H1 (cell line): ENCODE measurements at regions not wholly inside any gene's neighbourhood (a gene's known extent, or its start where the extent isn't known, plus 50 kb on each side); places are given as distances from the start of the nearest gene placed in this dataset.
A peak's percentile ranks its signal among the peaks of the same experiment; 100 is the strongest.

Experiments used
- CTCF ChIA-PET: fragments of 300-600 bp; sonication (Branson Sonifier 250); formaldehyde crosslinking; loops from one replicate; lab custom pipeline; 2021; ENCODE audit not compliant: partially characterized antibody; lab: Charles Lee
- POLR2A ChIA-PET: fragments of 300-600 bp; sonication (Branson Sonifier 250); formaldehyde crosslinking; loops from one replicate; lab custom pipeline; 2021; ENCODE audit warnings: inconsistent platforms; ENCODE audit not compliant: partially characterized antibody; lab: Charles Lee
- DNase-seq, 2 experiments: peaks; one replicate each; pipeline versions ENCODE4 v3.0.0 to v3.0.0-alpha.2; 2010 to 2022; ENCODE audit warnings: low spot score in 2 of 2, low read depth in 1 of 2, mixed read lengths in 1 of 2
- FAIRE-seq: peaks from 2 replicates; lab custom pipeline; 2011; peaks lifted over from hg19 to GRCh38; lab: Jason Lieb, UNC
- H2AFZ ChIP-seq: 2 replicates; pipeline ENCODE4 v1.8.1; 2012; ENCODE audit warnings: low read length, inconsistent platforms
- H2AK5ac ChIP-seq: 2 replicates; pipeline ENCODE4 v1.6.1; 2013; ENCODE audit warnings: low read depth, low read length
- H2BK120ac ChIP-seq: replicated peaks from 2 replicates; pipeline ENCODE3; 2013; ENCODE audit warnings: low read depth, low read length, inconsistent platforms
- H2BK12ac ChIP-seq: 2 replicates; pipeline ENCODE4 v1.6.1; 2013; ENCODE audit warnings: low read depth, low read length
- H2BK15ac ChIP-seq: 2 replicates; pipeline ENCODE4 v1.6.1; 2013; ENCODE audit warnings: low read length
- H2BK20ac ChIP-seq: 2 replicates; pipeline ENCODE4 v1.6.1; 2013; ENCODE audit warnings: low read length
- H2BK5ac ChIP-seq: 2 replicates; pipeline ENCODE4 v1.6.1; 2013; ENCODE audit warnings: low read depth, low read length
- H3K14ac ChIP-seq: 2 replicates; pipeline ENCODE4 v1.6.1; 2013; ENCODE audit warnings: inconsistent platforms; ENCODE audit not compliant: insufficient read length
- H3K18ac ChIP-seq: 2 replicates; pipeline ENCODE4 v1.6.1; 2013; ENCODE audit warnings: low read length; ENCODE audit errors: extremely low read depth
- H3K23ac ChIP-seq: 2 replicates; pipeline ENCODE4 v1.6.1; 2013; ENCODE audit warnings: inconsistent platforms; ENCODE audit not compliant: insufficient read length
- H3K23me2 ChIP-seq: 2 replicates; pipeline ENCODE4 v1.6.1; 2013; ENCODE audit warnings: low read depth, low read length
- H3K27ac ChIP-seq: 2 replicates; pipeline ENCODE4 v1.6.1; 2011; ENCODE audit warnings: low read depth, low read length, inconsistent platforms
- H3K27me3 ChIP-seq, 4 experiments: replicated peaks in 1 of 4; 1 replicate in 1 of 4; 2 replicates in 3 of 4; pipeline versions ENCODE4 v1.6.1 to v1.8.1; 2011 to 2013; ENCODE audit warnings: low read length in 3 of 4, mild to moderate bottlenecking in 3 of 4, inconsistent platforms in 2 of 4, mixed read lengths in 2 of 4, moderate library complexity in 1 of 4; ENCODE audit not compliant: control insufficient read depth in 3 of 4, insufficient read depth in 3 of 4; ENCODE audit errors: extremely low read depth in 1 of 4
- H3K36me3 ChIP-seq, 4 experiments: 2 replicates each; pipeline versions ENCODE4 v1.6.1 to v1.8.1; 2011 to 2013; ENCODE audit warnings: mild to moderate bottlenecking in 4 of 4, low read length in 3 of 4, moderate library complexity in 2 of 4, control low read depth in 1 of 4, inconsistent platforms in 1 of 4; ENCODE audit not compliant: insufficient read depth in 4 of 4, control insufficient read depth in 2 of 4
- H3K4ac ChIP-seq: replicated peaks from 2 replicates; pipeline ENCODE3; 2013; ENCODE audit warnings: low read length, low read depth, mixed read lengths, inconsistent platforms; ENCODE audit not compliant: insufficient read length
- H3K4me1 ChIP-seq, 4 experiments: replicated peaks in 1 of 4; 1 replicate in 1 of 4; 2 replicates in 3 of 4; pipeline versions ENCODE4 v1.6.1 to v1.8.1; 2011 to 2013; ENCODE audit warnings: low read length in 3 of 4, inconsistent platforms in 2 of 4, mixed read lengths in 1 of 4; ENCODE audit not compliant: insufficient read depth in 4 of 4, control insufficient read depth in 3 of 4
- H3K4me2 ChIP-seq, 2 experiments: 2 replicates each; pipeline versions ENCODE4 v1.6.1 to v1.8.1; 2011 to 2013; ENCODE audit warnings: low read depth in 2 of 2, low read length in 2 of 2, control low read depth in 1 of 2, inconsistent platforms in 1 of 2, mild to moderate bottlenecking in 1 of 2; ENCODE audit not compliant: insufficient read depth in 1 of 2
- H3K4me3 ChIP-seq, 4 experiments: fragments of 200-600, 300-600 bp in 1 of 4; sonication (generic), shearing (Covaris generic), sonication (Bioruptor Twin) in 1 of 4; 2 replicates each; pipeline versions ENCODE4 v1.5.1 to v1.8.1; 2011 to 2016; ENCODE audit warnings: low read length in 4 of 4, low read depth in 3 of 4, control low read depth in 2 of 4, inconsistent platforms in 2 of 4, mild to moderate bottlenecking in 2 of 4, mixed read lengths in 1 of 4, moderate library complexity in 1 of 4; ENCODE audit not compliant: insufficient read depth in 2 of 4; ENCODE audit errors: extremely low read depth in 1 of 4
- H3K56ac ChIP-seq: replicated peaks from 2 replicates; pipeline ENCODE3; 2013; ENCODE audit warnings: low read depth, mild to moderate bottlenecking, mixed read lengths, low read length, inconsistent platforms; ENCODE audit not compliant: insufficient read length
- H3K79me1 ChIP-seq: 2 replicates; pipeline ENCODE4 v1.6.1; 2013; ENCODE audit warnings: low read depth, low read length, control low read depth
- H3K79me2 ChIP-seq, 2 experiments: 2 replicates each; pipeline versions ENCODE4 v1.6.1 to v1.8.1; 2012 to 2013; ENCODE audit warnings: low read length in 2 of 2, mild to moderate bottlenecking in 2 of 2, inconsistent platforms in 1 of 2; ENCODE audit not compliant: insufficient read depth in 2 of 2, control insufficient read depth in 1 of 2
- H3K9ac ChIP-seq, 4 experiments: replicated peaks in 1 of 4; 1 replicate in 1 of 4; 2 replicates in 3 of 4; pipeline versions ENCODE4 v1.6.1 to v1.8.1; 2011 to 2013; ENCODE audit warnings: low read depth in 3 of 4, low read length in 3 of 4, control low read depth in 2 of 4, mild to moderate bottlenecking in 2 of 4, moderate library complexity in 2 of 4, inconsistent platforms in 1 of 4; ENCODE audit errors: extremely low read depth in 1 of 4
- H3K9me3 ChIP-seq, 2 experiments: 2 replicates each; pipeline versions ENCODE4 v1.6.1 to v1.8.1; 2012 to 2013; ENCODE audit warnings: mild to moderate bottlenecking in 2 of 2, moderate library complexity in 2 of 2, control low read depth in 1 of 2, inconsistent platforms in 1 of 2, low read depth in 1 of 2, low read length in 1 of 2, mixed read lengths in 1 of 2; ENCODE audit not compliant: insufficient read depth in 2 of 2
- H4K20me1 ChIP-seq, 2 experiments: replicated peaks in 1 of 2; 2 replicates each; pipeline versions ENCODE3 to v1.8.1; 2011 to 2013; ENCODE audit warnings: inconsistent platforms in 2 of 2, low read length in 2 of 2, mild to moderate bottlenecking in 1 of 2; ENCODE audit not compliant: insufficient read depth in 2 of 2, control insufficient read depth in 1 of 2
- H4K5ac ChIP-seq: 2 replicates; pipeline ENCODE4 v1.6.1; 2013; ENCODE audit warnings: low read length, low read depth, mixed read lengths, inconsistent platforms; ENCODE audit not compliant: insufficient read length
- H4K8ac ChIP-seq: 2 replicates; pipeline ENCODE4 v1.8.0; 2013; ENCODE audit warnings: mild to moderate bottlenecking, moderate library complexity, low read length, inconsistent platforms; ENCODE audit not compliant: insufficient read depth; ENCODE audit errors: extremely low read depth
- H4K91ac ChIP-seq: replicated peaks from 2 replicates; pipeline ENCODE3; 2013; ENCODE audit warnings: low read length, mixed read lengths, inconsistent platforms; ENCODE audit not compliant: insufficient read length
- POU5F1 ChIP-seq: IDR thresholded peaks from 2 replicates; pipeline ENCODE4 v1.6.1; 2011; ENCODE audit warnings: low read depth, mild to moderate bottlenecking, low read length, moderate library complexity
- TEAD4 ChIP-seq: IDR thresholded peaks from 2 replicates; pipeline ENCODE4 v1.6.1; 2012; ENCODE audit warnings: low read depth, low read length, inconsistent platforms, mixed read lengths
- WGBS, 2 experiments: shearing (Covaris generic) in 1 of 2; methylation state at CpG; one replicate each; pipeline versions ENCODE4 v1.1.6 to v1.1.7; 2013 to 2015; ENCODE audit warnings: low lambda C conversion rate in 2 of 2, mixed read lengths in 2 of 2, inconsistent platforms in 1 of 2, low coverage in 1 of 2, missing lambda C conversion rate in 1 of 2; ENCODE audit not compliant: insufficient replicate concordance in 2 of 2, insufficient coverage in 1 of 2, insufficient read length in 1 of 2; ENCODE audit errors: extremely low coverage in 1 of 2, missing lambda C conversion rate in 1 of 2; 5-methylcytosine and 5-hydroxymethylcytosine counted together

GRCh38 chr2:149733936-149734685, 146.5 kb upstream of the MMADHC start:
- 94% methylated on average over 3 of the region's 3 CpGs; no CpG with 5 or more reads in 1 of the 2 experiments for WGBS, 2 experiments
- no peak for TF ChIP-seq POU5F1
- peak; percentile 97 for TF ChIP-seq TEAD4

More at GRCh38 chr2:149733936-149734685, 146.5 kb upstream of the MMADHC start:
- Histone ChIP-seq H4K91ac (no peak overlapping the region), H2BK12ac (no peak overlapping the region), H2BK20ac (no peak overlapping the region), H3K4me1 (peaks cover 0 to 8% (median 0%) of the 10 kb centered on the region in 4 experiments; a peak in 1 of 7 replicates), H2BK5ac (no peak overlapping the region), H3K23ac (no peak overlapping the region), H3K14ac (no peak overlapping the region), H3K9ac (no peak overlapping the region), H2BK15ac (no peak overlapping the region), H2AFZ (no peak overlapping the region), H3K23me2 (no peaks in the 10 kb centered on the region), H3K4me3 (no peak overlapping the region), H2AK5ac (no peak overlapping the region), H3K27me3 (no peaks in the 10 kb centered on the region), H3K18ac (no peak overlapping the region), H3K9me3 (peaks cover 3 to 6% of the 10 kb centered on the region in 2 experiments; a peak in 1 of 4 replicates), H3K27ac (no peak overlapping the region), H4K5ac (no peak overlapping the region), H2BK120ac (no peak overlapping the region), H3K79me2 (no peaks in the 10 kb centered on the region), H3K79me1 (no peaks in the 10 kb centered on the region), H3K56ac (no peak overlapping the region), H4K8ac (no peak overlapping the region), H3K4ac (no peak overlapping the region), H3K4me2 (no peak overlapping the region), H4K20me1 (no peaks in the 10 kb centered on the region), H3K36me3 (no peaks in the 10 kb centered on the region)
- ChIA-PET POLR2A (no interaction called here), CTCF (interaction anchor here (1.0 to 1.3 kb wide), 2 partner anchors 18 to 139 kb away, joined by 3 read pairs; no protein-coding TSS in a partner anchor)
- FAIRE-seq (no peak), DNase-seq (no peak)
